Right lobe of liver (tissue), 6 donors: ENCODE measurements at regions not wholly inside any gene's neighbourhood (a gene's known extent, or its start where the extent isn't known, plus 50 kb on each side); places are given as distances from the start of the nearest gene placed in this dataset.

ENCODE experiments used
- ATAC-seq, 4 donors: fragments of 200-7000 bp; cut with Tn5 transposase; one replicate each; pipeline ENCODE4 v1.9.1; 2020; ENCODE audit warnings: mild to moderate bottlenecking in 4 of 4, moderate library complexity in 4 of 4
- DNase-seq, 3 donors: peaks; one replicate each; pipeline ENCODE4 v3.0.0-alpha.2; 2020
- H3K27ac ChIP-seq, 3 donors: fragments of 200-600 bp; one replicate each; pipeline ENCODE4 v1.8.0; 2022
- H3K27me3 ChIP-seq, 2 donors: fragments of 200-600 bp; one replicate each; pipeline ENCODE4 v1.8.0; 2022
- H3K36me3 ChIP-seq, 4 donors: fragments of 200-600 bp; sonication (generic) in 1 of 4; one replicate each; pipeline versions ENCODE4 v1.5.1 to v1.8.0; 2017 to 2022; ENCODE audit warnings: control low read depth in 1 of 4
- H3K4me1 ChIP-seq, 4 donors: fragments of 200-600 bp; sonication (generic) in 1 of 4; one replicate each; pipeline versions ENCODE4 v1.5.1 to v1.8.0; 2017 to 2022; ENCODE audit warnings: control low read depth in 1 of 4
- H3K4me3 ChIP-seq, 3 donors: fragments of 200-600 bp; one replicate each; pipeline ENCODE4 v1.8.0; 2022
- H3K9me3 ChIP-seq, 4 donors: fragments of 200-600 bp; sonication (generic) in 1 of 4; one replicate each; pipeline versions ENCODE4 v1.5.1 to v1.8.0; 2017 to 2022; ENCODE audit warnings: control low read depth in 1 of 4
- POLR2A ChIP-seq: fragments of 450-650 bp; IDR thresholded peaks from one replicate; pipeline ENCODE4 v1.6.1; 2017; ENCODE audit warnings: antibody characterized with exemption, mild to moderate bottlenecking
- WGBS: methylation state at CpG from one replicate; pipeline ENCODE4 v1.1.6; 2018; ENCODE audit warnings: low coverage, low lambda C conversion rate; ENCODE audit not compliant: insufficient coverage; ENCODE audit errors: missing lambda C conversion rate; 5-methylcytosine and 5-hydroxymethylcytosine counted together
- intact Hi-C, 2 donors: fragments of 100-400 bp; cut with DNase I; formaldehyde crosslinking; loops; one replicate each; pipeline versions ENCODE4 v1.11.2 to v1.14.1; 2022
- TF ChIP-seq, protein P1 (sequence below), 4 donors: fragments of 200-600 bp in 3 of 4; fragments of 450-650 bp in 1 of 4; IDR thresholded peaks; one replicate each; pipeline versions ENCODE4 v1.5.1 to v1.8.0; 2016 to 2022; ENCODE audit warnings: antibody characterized with exemption in 4 of 4, mild to moderate bottlenecking in 2 of 4
- donor health status: DM: no; HTN: yes; CAD: no.
- donor health status: DM: no; HTN: no; CAD: no.
- donor health status: DM: no; HTN: no; CAD: no.
- donor health status: DM: no; HTN: yes; CAD: no.
- donor health status: DM: no; HTN: yes; CAD: no.

DNA sequence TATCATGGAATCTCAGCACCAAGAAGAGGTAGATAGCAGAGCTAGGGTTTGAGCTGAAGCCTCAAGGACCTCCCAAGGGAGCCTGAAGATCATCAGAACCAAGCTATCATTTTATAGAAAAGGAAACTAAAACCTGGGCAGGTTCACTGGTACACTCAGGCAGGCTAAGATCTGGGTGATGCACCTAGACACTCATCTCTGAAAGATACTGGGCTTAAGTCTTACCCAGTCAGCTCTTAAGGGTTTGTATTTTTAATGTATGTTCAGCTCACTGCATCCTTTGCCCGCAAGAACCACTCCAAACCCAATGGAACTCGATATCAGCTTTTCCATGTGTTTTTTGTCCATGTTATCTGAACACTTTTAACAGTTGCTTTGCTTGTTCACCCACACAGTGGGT lies 78.0 kb upstream of the SLC22A16 start:
- DNase-seq = no peak
- Histone ChIP-seq H3K4me1 (peaks cover 0 to 12% (median 0%) of the 10 kb centered on the region in 4 donors), H3K27ac (peak overlapping the region in 1 of 3 donors; percentile 9), H3K27me3 (no peaks in the 10 kb centered on the region), H3K9me3 (no peaks in the 10 kb centered on the region), H3K4me3 (no peak overlapping the region), H3K36me3 (no peaks in the 10 kb centered on the region)
- 83% methylated on average over 2 of the region's 2 CpGs for WGBS
- TF ChIP-seq POLR2A = no peak
- TF ChIP-seq, protein P1, sequence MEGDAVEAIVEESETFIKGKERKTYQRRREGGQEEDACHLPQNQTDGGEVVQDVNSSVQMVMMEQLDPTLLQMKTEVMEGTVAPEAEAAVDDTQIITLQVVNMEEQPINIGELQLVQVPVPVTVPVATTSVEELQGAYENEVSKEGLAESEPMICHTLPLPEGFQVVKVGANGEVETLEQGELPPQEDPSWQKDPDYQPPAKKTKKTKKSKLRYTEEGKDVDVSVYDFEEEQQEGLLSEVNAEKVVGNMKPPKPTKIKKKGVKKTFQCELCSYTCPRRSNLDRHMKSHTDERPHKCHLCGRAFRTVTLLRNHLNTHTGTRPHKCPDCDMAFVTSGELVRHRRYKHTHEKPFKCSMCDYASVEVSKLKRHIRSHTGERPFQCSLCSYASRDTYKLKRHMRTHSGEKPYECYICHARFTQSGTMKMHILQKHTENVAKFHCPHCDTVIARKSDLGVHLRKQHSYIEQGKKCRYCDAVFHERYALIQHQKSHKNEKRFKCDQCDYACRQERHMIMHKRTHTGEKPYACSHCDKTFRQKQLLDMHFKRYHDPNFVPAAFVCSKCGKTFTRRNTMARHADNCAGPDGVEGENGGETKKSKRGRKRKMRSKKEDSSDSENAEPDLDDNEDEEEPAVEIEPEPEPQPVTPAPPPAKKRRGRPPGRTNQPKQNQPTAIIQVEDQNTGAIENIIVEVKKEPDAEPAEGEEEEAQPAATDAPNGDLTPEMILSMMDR (IDR thresholded peaks at IDR 0.05) = no peak
- intact Hi-C loops = no loop called here
- ATAC-seq = peak in 1 of 4 donors; percentile 41

DNA sequence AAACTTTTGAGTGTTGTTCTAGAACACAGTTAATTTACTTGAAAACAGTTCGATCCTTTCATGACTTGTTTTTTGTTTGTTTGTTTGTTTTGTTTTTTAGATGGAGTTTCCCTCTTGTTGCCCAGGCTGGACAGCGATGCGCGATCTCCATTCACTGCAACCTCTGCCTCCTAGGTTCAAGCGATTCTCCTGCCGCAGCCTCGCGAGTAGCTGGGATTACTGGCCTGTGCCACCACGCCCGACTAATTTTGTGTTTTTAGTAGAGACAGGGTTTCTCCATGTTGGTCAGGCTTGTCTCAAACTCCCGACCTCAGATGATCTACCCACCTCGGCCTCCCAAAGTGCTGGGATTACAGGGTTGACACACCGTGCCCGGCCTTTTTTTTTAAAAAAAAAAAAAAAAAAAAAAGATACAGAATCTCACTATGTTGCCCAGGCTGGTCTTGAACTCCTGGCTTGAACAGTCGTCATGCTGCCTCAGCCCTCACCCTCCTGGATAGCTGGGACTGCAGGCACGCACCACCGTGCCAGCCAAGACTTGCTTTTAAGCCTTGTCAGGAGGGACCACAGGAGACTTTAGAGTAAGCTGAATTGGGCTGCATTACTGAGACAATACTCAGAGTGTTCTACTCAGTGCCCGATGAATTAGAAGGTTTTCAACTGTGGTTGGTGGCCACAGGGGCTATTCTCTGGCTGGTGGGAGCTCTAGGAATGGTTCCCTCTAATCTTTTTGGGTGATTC lies 76.7 kb upstream of the SLC22A16 start:
- WGBS = 91% methylated on average over 16 of the region's 18 CpGs
- H3K27me3 ChIP-seq = no peaks in the 10 kb centered on the region
- H3K4me3 ChIP-seq = no peak overlapping the region
- intact Hi-C loops = no loop called here
- H3K36me3 ChIP-seq = no peaks in the 10 kb centered on the region
- DNase-seq (no peak), ATAC-seq (no peak)
- no peak for TF ChIP-seq POLR2A
- TF ChIP-seq, protein P1 (IDR thresholded peaks at IDR 0.05) = no peak
- peaks cover 0 to 8% (median 0%) of the 10 kb centered on the region in 4 donors for H3K4me1 ChIP-seq
- no peaks in the 10 kb centered on the region for H3K9me3 ChIP-seq
- no peak overlapping the region for H3K27ac ChIP-seq

DNA sequence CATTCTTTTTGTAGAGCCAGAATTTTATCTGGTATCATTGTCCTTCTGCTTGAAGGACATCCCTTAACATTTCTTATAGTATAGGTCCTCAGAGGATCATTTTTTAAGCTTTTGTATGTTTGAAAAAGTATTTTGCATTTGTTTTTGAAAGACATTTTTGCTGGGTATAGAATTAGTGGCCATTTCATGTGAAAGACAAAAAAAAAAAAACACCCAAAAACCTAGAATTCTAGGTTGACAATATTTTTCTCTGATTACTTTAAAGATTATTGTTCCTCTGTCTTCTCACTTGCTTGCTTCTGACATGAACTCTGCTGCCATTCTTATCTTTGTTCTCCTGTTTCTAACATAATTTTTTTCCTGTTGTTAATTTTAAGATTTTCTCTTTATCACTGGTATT lies 75.7 kb upstream of the SLC22A16 start:
- Histone ChIP-seq H3K36me3 (no peaks in the 10 kb centered on the region), H3K27me3 (no peaks in the 10 kb centered on the region), H3K4me3 (no peak overlapping the region), H3K27ac (no peak overlapping the region), H3K9me3 (no peaks in the 10 kb centered on the region), H3K4me1 (peaks cover 0 to 8% (median 0%) of the 10 kb centered on the region in 4 donors)
- intact Hi-C loops = no loop called here
- no peak for ATAC-seq
- TF ChIP-seq POLR2A = no peak
- TF ChIP-seq, protein P1 (IDR thresholded peaks at IDR 0.05) = no peak
- no peak for DNase-seq

DNA sequence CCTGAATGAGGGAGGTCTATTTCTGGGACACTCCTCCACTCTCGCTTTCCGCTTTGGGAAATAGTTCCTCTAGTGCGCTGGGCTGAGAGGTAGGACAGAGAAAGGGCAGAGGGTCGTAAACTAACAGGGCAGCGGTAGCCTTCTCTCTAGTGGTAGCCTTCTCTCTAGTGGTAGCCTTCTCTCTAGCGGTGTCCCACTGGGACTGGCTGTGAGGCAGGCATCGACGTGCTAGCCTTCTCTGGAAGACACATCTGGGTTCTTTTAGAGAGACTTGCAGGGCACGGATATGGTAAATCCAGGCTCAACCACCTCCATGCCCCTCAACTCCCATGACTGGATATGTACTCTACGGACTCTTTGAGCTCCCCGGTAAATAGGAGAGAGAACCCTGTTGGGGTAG lies 74.7 kb upstream of the SLC22A16 start:
- ATAC-seq (no peak), DNase-seq (no peak)
- Histone ChIP-seq H3K4me1 (peaks cover 0 to 8% (median 0%) of the 10 kb centered on the region in 4 donors), H3K27ac (no peak overlapping the region), H3K36me3 (no peaks in the 10 kb centered on the region), H3K9me3 (no peaks in the 10 kb centered on the region), H3K4me3 (no peak overlapping the region), H3K27me3 (no peaks in the 10 kb centered on the region)
- 97% methylated on average over 5 of the region's 11 CpGs for WGBS
- intact Hi-C loops = no loop called here
- TF ChIP-seq POLR2A = no peak
- TF ChIP-seq, protein P1 (IDR thresholded peaks at IDR 0.05) = no peak
